Loucy (cell line): ENCODE measurements at regions not wholly inside any gene's neighbourhood (a gene's known extent, or its start where the extent isn't known, plus 50 kb on each side); places are given as distances from the start of the nearest gene placed in this dataset.

ENCODE experiments used
- H2AFZ ChIP-seq: fragments of 200-600 bp; sonication (generic); 2 replicates; pipeline ENCODE4 v1.6.0; 2016; ENCODE audit warnings: antibody characterized with exemption, mild to moderate bottlenecking, low read length, moderate library complexity
- H3F3A ChIP-seq: fragments of 200-600 bp; 2 replicates; pipeline ENCODE4 v1.6.0; 2016; ENCODE audit warnings: antibody characterized with exemption, low read depth, mild to moderate bottlenecking
- H3K27me3 ChIP-seq: fragments of 200-600 bp; sonication (generic); 2 replicates; pipeline ENCODE4 v1.6.1; 2014; ENCODE audit warnings: low read length, mild to moderate bottlenecking; ENCODE audit not compliant: insufficient read depth, poor library complexity, severe bottlenecking
- H3K36me3 ChIP-seq: fragments of 200-600 bp; sonication (generic); 2 replicates; pipeline ENCODE4 v1.6.1; 2016; ENCODE audit warnings: low read length; ENCODE audit not compliant: insufficient read depth
- H3K4me1 ChIP-seq: fragments of 200-600 bp; sonication (generic); 2 replicates; pipeline ENCODE4 v1.5.1; 2014; ENCODE audit warnings: low read length, mild to moderate bottlenecking; ENCODE audit not compliant: insufficient read depth, poor library complexity, severe bottlenecking
- H3K4me2 ChIP-seq: fragments of 200-600 bp; sonication (generic); 2 replicates; pipeline ENCODE4 v1.6.0; 2014; ENCODE audit warnings: antibody characterized with exemption, low read length, low read depth, mild to moderate bottlenecking; ENCODE audit not compliant: poor library complexity, severe bottlenecking
- H3K4me3 ChIP-seq: fragments of 200-600 bp; sonication (generic); 2 replicates; pipeline ENCODE4 v1.5.1; 2014; ENCODE audit warnings: low read length, mild to moderate bottlenecking, mixed read lengths; ENCODE audit not compliant: poor library complexity, severe bottlenecking
- H3K79me2 ChIP-seq: fragments of 200-600 bp; sonication (generic); 2 replicates; pipeline ENCODE4 v1.6.1; 2014; ENCODE audit warnings: low read length; ENCODE audit not compliant: insufficient read depth
- H3K9ac ChIP-seq: fragments of 200-600 bp; sonication (generic); 2 replicates; pipeline ENCODE4 v1.6.0; 2014; ENCODE audit warnings: mild to moderate bottlenecking, low read depth, low read length, moderate library complexity; ENCODE audit not compliant: poor library complexity, severe bottlenecking
- H3K9me2 ChIP-seq: fragments of 200-600 bp; sonication (generic); replicated peaks from 2 replicates; pipeline ENCODE4 v1.6.1; 2016; ENCODE audit warnings: low read depth, low read length, mixed read lengths
- H3K9me3 ChIP-seq: fragments of 200-600 bp; sonication (generic); 2 replicates; pipeline ENCODE4 v1.6.1; 2014; ENCODE audit warnings: mild to moderate bottlenecking, antibody characterized with exemption, low read length, low read depth; ENCODE audit not compliant: insufficient read depth
- H4K20me1 ChIP-seq: fragments of 200-600 bp; sonication (generic); 2 replicates; pipeline ENCODE4 v1.6.0; 2014; ENCODE audit warnings: antibody characterized with exemption, low read length, mild to moderate bottlenecking; ENCODE audit not compliant: insufficient read depth, poor library complexity, severe bottlenecking
- CTCF ChIP-seq: fragments of 200-600 bp; sonication (generic); conservative IDR thresholded peaks from 2 replicates; pipeline ENCODE4 v1.5.1; 2014; ENCODE audit warnings: mild to moderate bottlenecking, antibody characterized with exemption, low read length
- EZH2phosphoT487 ChIP-seq: fragments of 200-600 bp; IDR thresholded peaks from 2 replicates; pipeline ENCODE4 v1.6.1; 2018; ENCODE audit warnings: antibody characterized with exemption, mild to moderate bottlenecking, moderate library complexity, borderline replicate concordance

GRCh38 chr2:49719241-49719640 is 564.9 kb upstream of the FSHR start:
- no peak overlapping the region for H3K9ac ChIP-seq
- TF ChIP-seq EZH2phosphoT487 (no peak), CTCF (no peak)
- H3K4me2 ChIP-seq: no peak overlapping the region
- no peaks in the 10 kb centered on the region for H3K9me3 ChIP-seq
- H2AFZ ChIP-seq: no peak overlapping the region
- H3K9me2 ChIP-seq: no peaks in the 10 kb centered on the region
- no peaks in the 10 kb centered on the region for H4K20me1 ChIP-seq
- no peaks in the 10 kb centered on the region for H3K36me3 ChIP-seq
- no peaks in the 10 kb centered on the region for H3K79me2 ChIP-seq
- no peaks in the 10 kb centered on the region for H3K27me3 ChIP-seq
- H3K4me3 ChIP-seq: no peak overlapping the region
- no peaks in the 10 kb centered on the region for H3F3A ChIP-seq
- no peaks in the 10 kb centered on the region for H3K4me1 ChIP-seq

GRCh38 chr2:49715597-49715996 is 561.3 kb upstream of the FSHR start:
- Histone ChIP-seq H3K9me3 (no peaks in the 10 kb centered on the region), H2AFZ (no peak overlapping the region), H3K27me3 (no peaks in the 10 kb centered on the region), H3F3A (no peaks in the 10 kb centered on the region), H3K4me2 (no peak overlapping the region), H3K9ac (no peak overlapping the region), H3K9me2 (no peaks in the 10 kb centered on the region), H4K20me1 (no peaks in the 10 kb centered on the region), H3K79me2 (no peaks in the 10 kb centered on the region), H3K4me1 (no peaks in the 10 kb centered on the region), H3K36me3 (no peaks in the 10 kb centered on the region), H3K4me3 (no peak overlapping the region)
- no peak for TF ChIP-seq CTCF
- TF ChIP-seq EZH2phosphoT487: no peak

GRCh38 chr2:49714454-49714853 is 560.1 kb upstream of the FSHR start:
- Histone ChIP-seq H4K20me1 (no peaks in the 10 kb centered on the region), H3K4me3 (no peak overlapping the region), H3K4me2 (no peak overlapping the region), H3K79me2 (no peaks in the 10 kb centered on the region), H3F3A (no peaks in the 10 kb centered on the region), H3K9me2 (no peaks in the 10 kb centered on the region), H3K4me1 (no peaks in the 10 kb centered on the region), H2AFZ (no peak overlapping the region), H3K9me3 (no peaks in the 10 kb centered on the region), H3K9ac (no peak overlapping the region), H3K36me3 (no peaks in the 10 kb centered on the region), H3K27me3 (no peaks in the 10 kb centered on the region)
- no peak for TF ChIP-seq EZH2phosphoT487
- TF ChIP-seq CTCF: no peak; the same call in 1 of the 2 replicates
